HFFc6 (cell line): ENCODE measurements at regions not wholly inside any gene's neighbourhood (a gene's known extent, or its start where the extent isn't known, plus 50 kb on each side); places are given as distances from the start of the nearest gene placed in this dataset.

Experiments
- DNase-seq: peaks from one replicate; pipeline ENCODE4 v3.0.0-alpha.2; 2018
- H3K27ac Mint-ChIP-seq: 2 replicates; pipeline ENCODE4 v1.8.0; 2020; ENCODE audit warnings: mild to moderate bottlenecking, mixed read lengths
- H3K27me3 Mint-ChIP-seq: 2 replicates; pipeline ENCODE4 v1.8.0; 2021; ENCODE audit warnings: mild to moderate bottlenecking, moderate library complexity, mixed read lengths; ENCODE audit not compliant: insufficient read depth
- H3K36me3 Mint-ChIP-seq: 2 replicates; pipeline ENCODE4 v1.8.0; 2021; ENCODE audit warnings: low read depth, mixed read lengths
- H3K4me1 Mint-ChIP-seq: 2 replicates; pipeline ENCODE4 v1.8.0; 2020; ENCODE audit warnings: low read depth, mixed read lengths
- H3K4me3 Mint-ChIP-seq: 2 replicates; pipeline ENCODE4 v1.8.0; 2020; ENCODE audit warnings: mild to moderate bottlenecking, moderate library complexity, mixed read lengths
- H3K9me3 Mint-ChIP-seq: 2 replicates; pipeline ENCODE4 v1.8.0; 2020; ENCODE audit warnings: mild to moderate bottlenecking, mixed read lengths
- TF ChIP-seq, protein P1 (sequence below): fragments of 200-600 bp; sonication (generic); IDR thresholded peaks from 2 replicates; pipeline ENCODE4 v1.5.0; 2021; ENCODE audit warnings: antibody characterized with exemption, mild to moderate bottlenecking

DNA sequence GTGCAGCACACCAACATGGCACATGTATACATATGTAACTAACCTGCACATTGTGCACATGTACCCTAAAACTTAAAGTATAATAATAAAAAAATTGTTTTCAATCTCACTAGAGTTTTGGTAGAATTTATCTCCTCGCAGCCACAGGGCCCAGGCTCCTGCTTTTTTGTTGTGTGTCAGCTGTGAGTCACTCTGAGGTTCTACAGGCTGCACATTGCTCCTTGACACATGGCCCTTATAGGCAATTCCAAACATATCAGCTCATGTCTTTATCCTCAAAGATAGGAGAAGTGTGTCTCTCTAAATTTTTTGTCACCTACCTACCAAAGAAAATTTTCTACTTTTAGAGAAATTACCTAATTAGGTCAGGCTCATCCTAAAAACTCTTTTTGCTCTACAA lies 252.1 kb upstream of the ADGRL3 start:
- H3K36me3 Mint-ChIP-seq = no peaks in the 10 kb centered on the region
- TF ChIP-seq, protein P1, sequence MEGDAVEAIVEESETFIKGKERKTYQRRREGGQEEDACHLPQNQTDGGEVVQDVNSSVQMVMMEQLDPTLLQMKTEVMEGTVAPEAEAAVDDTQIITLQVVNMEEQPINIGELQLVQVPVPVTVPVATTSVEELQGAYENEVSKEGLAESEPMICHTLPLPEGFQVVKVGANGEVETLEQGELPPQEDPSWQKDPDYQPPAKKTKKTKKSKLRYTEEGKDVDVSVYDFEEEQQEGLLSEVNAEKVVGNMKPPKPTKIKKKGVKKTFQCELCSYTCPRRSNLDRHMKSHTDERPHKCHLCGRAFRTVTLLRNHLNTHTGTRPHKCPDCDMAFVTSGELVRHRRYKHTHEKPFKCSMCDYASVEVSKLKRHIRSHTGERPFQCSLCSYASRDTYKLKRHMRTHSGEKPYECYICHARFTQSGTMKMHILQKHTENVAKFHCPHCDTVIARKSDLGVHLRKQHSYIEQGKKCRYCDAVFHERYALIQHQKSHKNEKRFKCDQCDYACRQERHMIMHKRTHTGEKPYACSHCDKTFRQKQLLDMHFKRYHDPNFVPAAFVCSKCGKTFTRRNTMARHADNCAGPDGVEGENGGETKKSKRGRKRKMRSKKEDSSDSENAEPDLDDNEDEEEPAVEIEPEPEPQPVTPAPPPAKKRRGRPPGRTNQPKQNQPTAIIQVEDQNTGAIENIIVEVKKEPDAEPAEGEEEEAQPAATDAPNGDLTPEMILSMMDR = no peak
- no peak overlapping the region for H3K4me3 Mint-ChIP-seq
- H3K4me1 Mint-ChIP-seq = no peaks in the 10 kb centered on the region
- H3K9me3 Mint-ChIP-seq = peaks cover 13% of the 10 kb centered on the region
- no peak for DNase-seq
- H3K27me3 Mint-ChIP-seq = no peaks in the 10 kb centered on the region
- H3K27ac Mint-ChIP-seq = no peak overlapping the region

DNA sequence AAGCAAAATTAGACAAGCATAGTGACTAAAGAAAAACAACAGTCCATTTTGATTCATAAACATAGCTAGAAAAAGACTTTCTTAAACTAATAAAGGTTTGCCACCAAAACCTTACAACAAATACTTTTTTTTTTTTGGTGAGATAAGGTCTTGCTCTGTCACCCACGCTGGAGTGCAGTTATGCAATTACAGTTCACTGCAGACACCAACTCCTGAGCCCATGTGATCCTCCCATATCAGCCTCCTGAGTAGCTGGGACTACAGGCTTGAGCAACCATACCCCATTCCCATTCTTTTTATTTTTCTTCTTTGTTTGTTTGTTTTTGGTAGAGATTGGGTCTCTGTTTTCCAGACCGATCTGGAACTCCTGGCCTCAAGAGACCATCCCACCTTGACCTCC lies 247.2 kb upstream of the ADGRL3 start:
- H3K4me1 Mint-ChIP-seq = no peaks in the 10 kb centered on the region
- H3K27me3 Mint-ChIP-seq = no peaks in the 10 kb centered on the region
- DNase-seq = no peak
- H3K36me3 Mint-ChIP-seq = no peaks in the 10 kb centered on the region
- H3K27ac Mint-ChIP-seq = no peak overlapping the region
- TF ChIP-seq, protein P1 = no peak
- peaks cover 12% of the 10 kb centered on the region for H3K9me3 Mint-ChIP-seq
- no peak overlapping the region for H3K4me3 Mint-ChIP-seq

GRCh38 chr4:60953826-60954225 lies 246.3 kb upstream of the ADGRL3 start:
- Mint-ChIP-seq H3K27me3 (no peaks in the 10 kb centered on the region), H3K4me3 (no peak overlapping the region), H3K9me3 (peaks cover 9% of the 10 kb centered on the region), H3K4me1 (no peaks in the 10 kb centered on the region), H3K36me3 (no peaks in the 10 kb centered on the region), H3K27ac (no peak overlapping the region)
- no peak for DNase-seq
- TF ChIP-seq, protein P1 = no peak

GRCh38 chr4:60962286-60962685 lies 237.8 kb upstream of the ADGRL3 start:
- Mint-ChIP-seq H3K4me1 (no peaks in the 10 kb centered on the region), H3K36me3 (no peaks in the 10 kb centered on the region), H3K27ac (no peak overlapping the region), H3K9me3 (no peaks in the 10 kb centered on the region; the same call in 1 of the 2 replicates), H3K27me3 (0 out of 2 replicates have a peak, but pooled peaks cover 3% of the 10 kb centered on the region), H3K4me3 (no peak overlapping the region)
- TF ChIP-seq, protein P1 = no peak
- DNase-seq = no peak

DNA sequence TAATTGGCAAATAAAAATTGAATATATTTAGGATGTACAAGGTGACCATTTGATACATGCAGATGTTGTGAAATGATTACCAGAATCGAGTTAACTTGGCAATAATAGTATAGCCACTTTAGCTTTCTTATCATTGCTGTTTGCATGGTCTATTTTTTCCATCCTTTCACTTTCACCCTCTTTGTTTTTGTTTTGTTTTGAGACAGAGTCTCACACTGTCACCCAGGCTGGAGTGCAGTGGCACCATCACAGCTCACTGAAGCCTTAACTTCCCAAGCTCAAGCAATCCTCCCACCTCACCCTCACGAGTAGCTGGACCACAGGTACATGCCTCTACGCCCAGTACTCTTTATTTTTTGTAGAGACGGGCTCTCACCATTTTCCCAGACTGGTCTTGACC lies 218.6 kb upstream of the ADGRL3 start:
- H3K4me1 Mint-ChIP-seq = no peaks in the 10 kb centered on the region
- no peaks in the 10 kb centered on the region for H3K27me3 Mint-ChIP-seq
- DNase-seq = no peak
- H3K9me3 Mint-ChIP-seq = peaks cover 4% of the 10 kb centered on the region; the same call in 1 of the 2 replicates
- TF ChIP-seq, protein P1 = no peak
- H3K36me3 Mint-ChIP-seq = no peaks in the 10 kb centered on the region
- no peak overlapping the region for H3K27ac Mint-ChIP-seq
- no peak overlapping the region for H3K4me3 Mint-ChIP-seq

DNA sequence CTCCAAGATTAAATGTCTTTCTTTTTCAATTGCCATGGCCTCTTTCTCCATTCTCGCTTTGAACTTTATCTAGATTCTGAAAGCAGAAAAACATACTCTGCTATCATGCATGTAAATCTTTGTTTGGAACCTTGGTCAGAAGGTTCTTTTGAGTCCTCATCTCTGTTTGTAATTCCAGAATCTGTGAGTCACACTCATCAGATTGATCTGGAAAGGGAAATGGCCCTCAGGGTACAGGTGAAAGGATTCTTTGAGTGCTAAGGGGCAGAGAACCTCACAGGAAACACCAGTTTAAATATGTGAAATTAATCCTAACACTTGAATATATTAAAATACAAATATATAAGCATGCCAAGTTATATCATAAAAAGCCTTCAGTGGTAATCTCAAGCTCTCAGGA lies 211.0 kb upstream of the ADGRL3 start:
- no peak for DNase-seq
- no peak overlapping the region for H3K4me3 Mint-ChIP-seq
- TF ChIP-seq, protein P1 = no peak
- H3K27me3 Mint-ChIP-seq = no peaks in the 10 kb centered on the region
- peaks cover 4% of the 10 kb centered on the region for H3K9me3 Mint-ChIP-seq
- no peak overlapping the region for H3K27ac Mint-ChIP-seq
- no peaks in the 10 kb centered on the region for H3K36me3 Mint-ChIP-seq
- H3K4me1 Mint-ChIP-seq = no peaks in the 10 kb centered on the region
